Fibroblast of skin of right biceps (primary cell): ENCODE measurements at regions not wholly inside any gene's neighbourhood (a gene's known extent, or its start where the extent isn't known, plus 50 kb on each side); places are given as distances from the start of the nearest gene placed in this dataset.
"Not testable (repeated sequence)": the region's sequence is repeated elsewhere in the genome, so short reads cannot be mapped to it uniquely, and the experiment has no call there.

Source experiments
- DNase-seq: peaks from one replicate; pipeline ENCODE4 v3.0.0-alpha.2; 2013

- DNase-seq, result not testable (repeated sequence)
Observed at GRCh38 chr1:222470252-222470805, 77.6 kb downstream of the HHIPL2 start.

- DNase-seq, result no peak
Observed at GRCh38 chr1:222466150-222466865, 81.6 kb downstream of the HHIPL2 start.

- DNase-seq, result peak; percentile 94
Observed at GRCh38 chr1:222465211-222466041, 82.5 kb downstream of the HHIPL2 start.

GRCh38 chr1:222464841-222465210 lies 83.1 kb downstream of the HHIPL2 start:
- DNase-seq, result peak; percentile 72

- no peak for DNase-seq
Observed at GRCh38 chr1:222463059-222463730, 84.7 kb downstream of the HHIPL2 start.

- no peak for DNase-seq
Observed at GRCh38 chr1:222462601-222463000, 85.3 kb downstream of the HHIPL2 start.

- no peak for DNase-seq
Observed at GRCh38 chr1:222461941-222462340, 86.0 kb downstream of the HHIPL2 start.

- no peak for DNase-seq
Observed at GRCh38 chr1:222459652-222460051, 88.3 kb downstream of the HHIPL2 start.

- no peak for DNase-seq
Observed at GRCh38 chr1:222457513-222457912, 90.4 kb downstream of the HHIPL2 start.

- no peak for DNase-seq
Observed at GRCh38 chr1:222457084-222457483, 90.8 kb downstream of the HHIPL2 start.

- peak; percentile 95 for DNase-seq
Observed at GRCh38 chr1:222455188-222455879, 92.6 kb downstream of the HHIPL2 start.

- peak; percentile 69 for DNase-seq
Observed at GRCh38 chr1:222454782-222455181, 93.1 kb downstream of the HHIPL2 start.

GRCh38 chr1:222454186-222454585 lies 93.7 kb downstream of the HHIPL2 start:
- DNase-seq, result peak; percentile 45

GRCh38 chr1:222452031-222452430 lies 95.9 kb downstream of the HHIPL2 start:
- no peak for DNase-seq

- DNase-seq, result no peak
Observed at GRCh38 chr1:222443566-222443965, 104.3 kb downstream of the HHIPL2 start.

- peak; percentile 2 for DNase-seq
Observed at GRCh38 chr1:222441066-222441465, 106.8 kb downstream of the HHIPL2 start.

GRCh38 chr1:222424826-222425225 lies 123.1 kb downstream of the HHIPL2 start:
- DNase-seq, result no peak

- no peak for DNase-seq
Observed at GRCh38 chr1:222421380-222421779, 126.5 kb downstream of the HHIPL2 start.

GRCh38 chr1:222420633-222421032 lies 127.3 kb downstream of the HHIPL2 start:
- DNase-seq, result no peak

GRCh38 chr1:222418654-222419053 lies 129.2 kb downstream of the HHIPL2 start:
- DNase-seq, result no peak

- DNase-seq, result no peak
Observed at GRCh38 chr1:222417264-222417663, 130.6 kb downstream of the HHIPL2 start.

- DNase-seq, result no peak
Observed at GRCh38 chr1:222416001-222416791, 131.7 kb downstream of the HHIPL2 start.
